Spinal cord (tissue), 9 donors: ENCODE measurements at regions not wholly inside any gene's neighbourhood (a gene's known extent, or its start where the extent isn't known, plus 50 kb on each side); places are given as distances from the start of the nearest gene placed in this dataset.

ENCODE experiments used
- DNase-seq, 6 donors: peaks; one replicate each; pipeline versions ENCODE4 v3.0.0 to v3.0.0-alpha.2; 2013 to 2015; ENCODE audit warnings: low spot score in 6 of 6, low read depth in 4 of 6
- H3K27ac ChIP-seq: one replicate; pipeline ENCODE4 v1.5.1; 2013; ENCODE audit warnings: low read depth, low read length, control low read depth
- H3K27me3 ChIP-seq: one replicate; pipeline ENCODE4 v1.6.1; 2013; ENCODE audit warnings: low read length; ENCODE audit not compliant: control insufficient read depth, insufficient read depth
- H3K36me3 ChIP-seq: one replicate; pipeline ENCODE4 v1.6.1; 2013; ENCODE audit warnings: low read length; ENCODE audit not compliant: control insufficient read depth, insufficient read depth
- H3K4me1 ChIP-seq: one replicate; pipeline ENCODE4 v1.6.1; 2013; ENCODE audit warnings: low read length; ENCODE audit not compliant: control insufficient read depth, insufficient read depth
- H3K4me3 ChIP-seq: one replicate; pipeline ENCODE4 v1.5.1; 2013; ENCODE audit warnings: low read depth, low read length, control low read depth
- H3K9me3 ChIP-seq: one replicate; pipeline ENCODE4 v1.6.1; 2013; ENCODE audit warnings: low read length; ENCODE audit not compliant: control insufficient read depth, insufficient read depth
- WGBS: methylation state at CpG from one replicate; pipeline ENCODE4 v1.1.5; 2013; ENCODE audit warnings: missing lambda C conversion rate; ENCODE audit not compliant: insufficient coverage; 5-methylcytosine and 5-hydroxymethylcytosine counted together
- donor health status: healthy.

GRCh38 chr7:114862406-114862805 is 59.5 kb upstream of the MDFIC start:
- H3K27me3 ChIP-seq, result no peaks in the 10 kb centered on the region
- H3K4me1 ChIP-seq, result no peaks in the 10 kb centered on the region
- DNase-seq, result no peak
- H3K27ac ChIP-seq, result no peak overlapping the region
- H3K36me3 ChIP-seq, result no peaks in the 10 kb centered on the region
- WGBS, result no CpG with 5 or more reads among the region's 2 CpGs
- H3K9me3 ChIP-seq, result no peaks in the 10 kb centered on the region
- no peak overlapping the region for H3K4me3 ChIP-seq

- Histone ChIP-seq H3K36me3 (no peaks in the 10 kb centered on the region), H3K27me3 (no peaks in the 10 kb centered on the region), H3K9me3 (no peaks in the 10 kb centered on the region), H3K27ac (no peak overlapping the region), H3K4me1 (no peaks in the 10 kb centered on the region), H3K4me3 (no peak overlapping the region)
- no CpG with 5 or more reads among the region's 1 CpG for whole genome bisulfite sequencing
- no peak for DNase-seq
These were observed 57.6 kb upstream of the MDFIC start for GRCh38 chr7:114864278-114864677.

- no peaks in the 10 kb centered on the region for H3K9me3 ChIP-seq
- H3K36me3 ChIP-seq, result no peaks in the 10 kb centered on the region
- no peaks in the 10 kb centered on the region for H3K27me3 ChIP-seq
- DNase-seq, result peak in 3 of 6 donors; percentile 3 to 41 (median 4)
- no peak overlapping the region for H3K4me3 ChIP-seq
- no peaks in the 10 kb centered on the region for H3K4me1 ChIP-seq
- WGBS, result 100% methylated on average over 1 of the region's 1 CpG
- H3K27ac ChIP-seq, result no peak overlapping the region
These were observed 56.3 kb upstream of the MDFIC start for GRCh38 chr7:114865564-114865963.
